Activated CD4-positive, alpha-beta memory T cell treated with anti-CD3 and anti-CD28 coated beads, Interleukin-2, amount 10 ng/mL, durations not matched to agents 7 days and 5 days (primary cell): ENCODE measurements at regions not wholly inside any gene's neighbourhood (a gene's known extent, or its start where the extent isn't known, plus 50 kb on each side); places are given as distances from the start of the nearest gene placed in this dataset.

Experiments
- CTCF ChIA-PET: fragments of 350-600 bp; sonication (Branson Sonifier 250); formaldehyde crosslinking; loops from one replicate; lab custom pipeline; 2021; ENCODE audit warnings: antibody characterized with exemption, inconsistent platforms; lab: Charles Lee
- POLR2A ChIA-PET: fragments of 350-600 bp; sonication (Branson Sonifier 250); formaldehyde crosslinking; loops from one replicate; lab custom pipeline; 2021; ENCODE audit warnings: antibody characterized with exemption; lab: Charles Lee
- DNase-seq: peaks from one replicate; pipeline ENCODE4 v3.0.0-alpha.2; 2020
- H3K27ac Mint-ChIP-seq: one replicate; pipeline ENCODE4 v1.8.0; 2021; ENCODE audit warnings: mild to moderate bottlenecking, mixed read lengths
- H3K27me3 Mint-ChIP-seq: one replicate; pipeline ENCODE4 v1.8.0; 2021; ENCODE audit warnings: mixed read lengths
- H3K36me3 Mint-ChIP-seq: one replicate; pipeline ENCODE4 v1.8.0; 2021; ENCODE audit warnings: low read depth, mixed read lengths
- H3K4me1 Mint-ChIP-seq: one replicate; pipeline ENCODE4 v1.8.0; 2021; ENCODE audit warnings: mixed read lengths
- H3K4me3 Mint-ChIP-seq: one replicate; pipeline ENCODE4 v1.8.0; 2021; ENCODE audit warnings: mild to moderate bottlenecking, mixed read lengths
- H3K9me3 Mint-ChIP-seq: one replicate; pipeline ENCODE4 v1.8.0; 2021; ENCODE audit warnings: mixed read lengths

- POLR2A ChIA-PET: no interaction called here
- Mint-ChIP-seq H3K36me3 (no peaks in the 10 kb centered on the region), H3K4me3 (no peak overlapping the region), H3K4me1 (no peaks in the 10 kb centered on the region), H3K27me3 (no peaks in the 10 kb centered on the region), H3K27ac (no peak overlapping the region), H3K9me3 (no peaks in the 10 kb centered on the region)
- CTCF ChIA-PET: no interaction called here
- no peak for DNase-seq
Measured at GRCh38 chr16:50881956-50882355, 140.1 kb downstream of the CYLD start.

GRCh38 chr16:50881331-50881830 is 139.5 kb downstream of the CYLD start:
- ChIA-PET POLR2A (no interaction called here), CTCF (no interaction called here)
- no peak overlapping the region for H3K4me3 Mint-ChIP-seq
- no peak for DNase-seq
- no peaks in the 10 kb centered on the region for H3K4me1 Mint-ChIP-seq
- H3K27ac Mint-ChIP-seq: no peak overlapping the region
- no peaks in the 10 kb centered on the region for H3K27me3 Mint-ChIP-seq
- H3K36me3 Mint-ChIP-seq: no peaks in the 10 kb centered on the region
- H3K9me3 Mint-ChIP-seq: no peaks in the 10 kb centered on the region

- no peaks in the 10 kb centered on the region for H3K4me1 Mint-ChIP-seq
- no peaks in the 10 kb centered on the region for H3K9me3 Mint-ChIP-seq
- H3K4me3 Mint-ChIP-seq: no peak overlapping the region
- ChIA-PET CTCF (no interaction called here), POLR2A (no interaction called here)
- no peak overlapping the region for H3K27ac Mint-ChIP-seq
- H3K27me3 Mint-ChIP-seq: no peaks in the 10 kb centered on the region
- DNase-seq: no peak
- H3K36me3 Mint-ChIP-seq: no peaks in the 10 kb centered on the region
Measured at GRCh38 chr16:50880926-50881325, 139.0 kb downstream of the CYLD start.

GRCh38 chr16:50879873-50880695 is 138.2 kb downstream of the CYLD start:
- H3K36me3 Mint-ChIP-seq: no peaks in the 10 kb centered on the region
- H3K4me1 Mint-ChIP-seq: no peaks in the 10 kb centered on the region
- H3K27me3 Mint-ChIP-seq: peaks cover 3% of the 10 kb centered on the region
- no peak overlapping the region for H3K27ac Mint-ChIP-seq
- POLR2A ChIA-PET: no interaction called here
- H3K4me3 Mint-ChIP-seq: no peak overlapping the region
- no peaks in the 10 kb centered on the region for H3K9me3 Mint-ChIP-seq
- CTCF ChIA-PET: no interaction called here
- DNase-seq: no peak

GRCh38 chr16:50878966-50879615 is 137.2 kb downstream of the CYLD start:
- H3K36me3 Mint-ChIP-seq: no peaks in the 10 kb centered on the region
- no peak for DNase-seq
- H3K27ac Mint-ChIP-seq: no peak overlapping the region
- ChIA-PET CTCF (no interaction called here), POLR2A (no interaction called here)
- H3K9me3 Mint-ChIP-seq: no peaks in the 10 kb centered on the region
- no peak overlapping the region for H3K4me3 Mint-ChIP-seq
- peaks cover 3% of the 10 kb centered on the region for H3K27me3 Mint-ChIP-seq
- no peaks in the 10 kb centered on the region for H3K4me1 Mint-ChIP-seq

GRCh38 chr16:50878536-50878935 is 136.7 kb downstream of the CYLD start:
- Mint-ChIP-seq H3K27me3 (peaks cover 3% of the 10 kb centered on the region), H3K36me3 (no peaks in the 10 kb centered on the region), H3K9me3 (no peaks in the 10 kb centered on the region), H3K27ac (no peak overlapping the region), H3K4me1 (no peaks in the 10 kb centered on the region), H3K4me3 (no peak overlapping the region)
- DNase-seq: no peak
- ChIA-PET POLR2A (no interaction called here), CTCF (no interaction called here)

GRCh38 chr16:50876263-50876662 is 134.4 kb downstream of the CYLD start:
- CTCF ChIA-PET: no interaction called here
- no peak for DNase-seq
- H3K4me1 Mint-ChIP-seq: no peaks in the 10 kb centered on the region
- H3K36me3 Mint-ChIP-seq: no peaks in the 10 kb centered on the region
- no peak overlapping the region for H3K27ac Mint-ChIP-seq
- no peaks in the 10 kb centered on the region for H3K9me3 Mint-ChIP-seq
- no peak overlapping the region for H3K4me3 Mint-ChIP-seq
- H3K27me3 Mint-ChIP-seq: peaks cover 12% of the 10 kb centered on the region
- POLR2A ChIA-PET: no interaction called here

- POLR2A ChIA-PET: no interaction called here
Measured at GRCh38 chr16:50868577-50868976, 126.7 kb downstream of the CYLD start.

GRCh38 chr16:50866806-50867205 is 124.9 kb downstream of the CYLD start:
- CTCF ChIA-PET: no interaction called here
- Mint-ChIP-seq H3K9me3 (no peaks in the 10 kb centered on the region), H3K4me1 (no peaks in the 10 kb centered on the region)

More at GRCh38 chr16:50868577-50868976, 126.7 kb downstream of the CYLD start:
- Mint-ChIP-seq H3K27ac (no peak overlapping the region), H3K9me3 (no peaks in the 10 kb centered on the region), H3K27me3 (peaks cover 15% of the 10 kb centered on the region), H3K4me1 (no peaks in the 10 kb centered on the region), H3K36me3 (no peaks in the 10 kb centered on the region), H3K4me3 (no peak overlapping the region)
- DNase-seq: no peak
- CTCF ChIA-PET: interaction anchor here (1.7 kb wide), 1 partner anchor 62 kb away, joined by 4 read pairs; no protein-coding TSS in a partner anchor

GRCh38 chr16:50864386-50864785 is 122.5 kb downstream of the CYLD start:
- Mint-ChIP-seq H3K4me3 (no peak overlapping the region), H3K36me3 (no peaks in the 10 kb centered on the region), H3K9me3 (no peaks in the 10 kb centered on the region), H3K27ac (no peak overlapping the region), H3K4me1 (no peaks in the 10 kb centered on the region), H3K27me3 (peaks cover 4% of the 10 kb centered on the region)
- CTCF ChIA-PET: no interaction called here
- no peak for DNase-seq
- POLR2A ChIA-PET: no interaction called here

More at GRCh38 chr16:50866806-50867205, 124.9 kb downstream of the CYLD start:
- DNase-seq: no peak
- Mint-ChIP-seq H3K4me3 (no peak overlapping the region), H3K27ac (no peak overlapping the region), H3K27me3 (peaks cover 5% of the 10 kb centered on the region), H3K36me3 (no peaks in the 10 kb centered on the region)
- POLR2A ChIA-PET: no interaction called here

- Mint-ChIP-seq H3K4me3 (no peak overlapping the region), H3K27ac (no peak overlapping the region), H3K27me3 (peaks cover 4% of the 10 kb centered on the region), H3K36me3 (no peaks in the 10 kb centered on the region), H3K4me1 (no peaks in the 10 kb centered on the region), H3K9me3 (no peaks in the 10 kb centered on the region)
- ChIA-PET POLR2A (no interaction called here), CTCF (no interaction called here)
- no peak for DNase-seq
Measured at GRCh38 chr16:50863644-50864144, 121.8 kb downstream of the CYLD start.

GRCh38 chr16:50862818-50863643 is 121.1 kb downstream of the CYLD start:
- no peak overlapping the region for H3K4me3 Mint-ChIP-seq
- no peaks in the 10 kb centered on the region for H3K4me1 Mint-ChIP-seq
- no peaks in the 10 kb centered on the region for H3K9me3 Mint-ChIP-seq
- no peaks in the 10 kb centered on the region for H3K36me3 Mint-ChIP-seq
- ChIA-PET CTCF (no interaction called here), POLR2A (no interaction called here)
- H3K27me3 Mint-ChIP-seq: peaks cover 4% of the 10 kb centered on the region
- DNase-seq: no peak
- H3K27ac Mint-ChIP-seq: no peak overlapping the region

- H3K36me3 Mint-ChIP-seq: no peaks in the 10 kb centered on the region
- H3K27me3 Mint-ChIP-seq: peaks cover 4% of the 10 kb centered on the region
- no peak for DNase-seq
- no peaks in the 10 kb centered on the region for H3K4me1 Mint-ChIP-seq
- no peak overlapping the region for H3K4me3 Mint-ChIP-seq
- no peaks in the 10 kb centered on the region for H3K9me3 Mint-ChIP-seq
- no peak overlapping the region for H3K27ac Mint-ChIP-seq
- CTCF ChIA-PET: no interaction called here
- POLR2A ChIA-PET: no interaction called here
Measured at GRCh38 chr16:50861970-50862411, 120.1 kb downstream of the CYLD start.
